HFFc6 (cell line): ENCODE measurements at regions not wholly inside any gene's neighbourhood (a gene's known extent, or its start where the extent isn't known, plus 50 kb on each side); places are given as distances from the start of the nearest gene placed in this dataset.

ENCODE experiments used
- DNase-seq: peaks from one replicate; pipeline ENCODE4 v3.0.0-alpha.2; 2018
- H3K27ac Mint-ChIP-seq: 2 replicates; pipeline ENCODE4 v1.8.0; 2020; ENCODE audit warnings: mild to moderate bottlenecking, mixed read lengths
- H3K27me3 Mint-ChIP-seq: 2 replicates; pipeline ENCODE4 v1.8.0; 2021; ENCODE audit warnings: mild to moderate bottlenecking, moderate library complexity, mixed read lengths; ENCODE audit not compliant: insufficient read depth
- H3K36me3 Mint-ChIP-seq: 2 replicates; pipeline ENCODE4 v1.8.0; 2021; ENCODE audit warnings: low read depth, mixed read lengths
- H3K4me1 Mint-ChIP-seq: 2 replicates; pipeline ENCODE4 v1.8.0; 2020; ENCODE audit warnings: low read depth, mixed read lengths
- H3K4me3 Mint-ChIP-seq: 2 replicates; pipeline ENCODE4 v1.8.0; 2020; ENCODE audit warnings: mild to moderate bottlenecking, moderate library complexity, mixed read lengths
- H3K9me3 Mint-ChIP-seq: 2 replicates; pipeline ENCODE4 v1.8.0; 2020; ENCODE audit warnings: mild to moderate bottlenecking, mixed read lengths
- TF ChIP-seq, protein P1 (sequence below): fragments of 200-600 bp; sonication (generic); IDR thresholded peaks from 2 replicates; pipeline ENCODE4 v1.5.0; 2021; ENCODE audit warnings: antibody characterized with exemption, mild to moderate bottlenecking

DNA sequence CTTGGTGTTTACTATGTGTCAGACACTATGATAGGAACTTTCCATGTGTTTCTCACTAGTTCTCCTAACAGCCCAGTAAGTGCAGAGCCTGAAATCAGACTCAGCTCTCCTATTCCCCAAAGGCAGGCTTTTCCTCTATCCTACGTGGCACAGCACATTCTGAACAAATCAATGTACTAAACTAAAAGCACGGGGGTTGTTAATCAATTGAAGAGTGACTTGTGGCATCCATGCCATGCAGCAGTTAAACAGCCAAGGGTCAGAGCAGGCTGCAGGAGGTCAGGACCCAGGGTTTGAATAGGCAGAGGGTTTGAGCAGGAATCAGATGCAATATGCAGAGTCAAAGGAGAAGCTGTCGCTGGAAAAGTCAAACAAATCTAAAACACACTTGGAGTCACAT lies 289.7 kb upstream of the LDB2 start:
- H3K27me3 Mint-ChIP-seq = peaks cover 2% of the 10 kb centered on the region; the same call in 1 of the 2 replicates
- H3K36me3 Mint-ChIP-seq = no peaks in the 10 kb centered on the region; the same call in 1 of the 2 replicates
- no peak for DNase-seq
- H3K27ac Mint-ChIP-seq = no peak overlapping the region
- H3K9me3 Mint-ChIP-seq = no peaks in the 10 kb centered on the region
- TF ChIP-seq, protein P1, sequence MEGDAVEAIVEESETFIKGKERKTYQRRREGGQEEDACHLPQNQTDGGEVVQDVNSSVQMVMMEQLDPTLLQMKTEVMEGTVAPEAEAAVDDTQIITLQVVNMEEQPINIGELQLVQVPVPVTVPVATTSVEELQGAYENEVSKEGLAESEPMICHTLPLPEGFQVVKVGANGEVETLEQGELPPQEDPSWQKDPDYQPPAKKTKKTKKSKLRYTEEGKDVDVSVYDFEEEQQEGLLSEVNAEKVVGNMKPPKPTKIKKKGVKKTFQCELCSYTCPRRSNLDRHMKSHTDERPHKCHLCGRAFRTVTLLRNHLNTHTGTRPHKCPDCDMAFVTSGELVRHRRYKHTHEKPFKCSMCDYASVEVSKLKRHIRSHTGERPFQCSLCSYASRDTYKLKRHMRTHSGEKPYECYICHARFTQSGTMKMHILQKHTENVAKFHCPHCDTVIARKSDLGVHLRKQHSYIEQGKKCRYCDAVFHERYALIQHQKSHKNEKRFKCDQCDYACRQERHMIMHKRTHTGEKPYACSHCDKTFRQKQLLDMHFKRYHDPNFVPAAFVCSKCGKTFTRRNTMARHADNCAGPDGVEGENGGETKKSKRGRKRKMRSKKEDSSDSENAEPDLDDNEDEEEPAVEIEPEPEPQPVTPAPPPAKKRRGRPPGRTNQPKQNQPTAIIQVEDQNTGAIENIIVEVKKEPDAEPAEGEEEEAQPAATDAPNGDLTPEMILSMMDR = no peak
- no peak overlapping the region for H3K4me3 Mint-ChIP-seq
- H3K4me1 Mint-ChIP-seq = peaks cover 40% of the 10 kb centered on the region

DNA sequence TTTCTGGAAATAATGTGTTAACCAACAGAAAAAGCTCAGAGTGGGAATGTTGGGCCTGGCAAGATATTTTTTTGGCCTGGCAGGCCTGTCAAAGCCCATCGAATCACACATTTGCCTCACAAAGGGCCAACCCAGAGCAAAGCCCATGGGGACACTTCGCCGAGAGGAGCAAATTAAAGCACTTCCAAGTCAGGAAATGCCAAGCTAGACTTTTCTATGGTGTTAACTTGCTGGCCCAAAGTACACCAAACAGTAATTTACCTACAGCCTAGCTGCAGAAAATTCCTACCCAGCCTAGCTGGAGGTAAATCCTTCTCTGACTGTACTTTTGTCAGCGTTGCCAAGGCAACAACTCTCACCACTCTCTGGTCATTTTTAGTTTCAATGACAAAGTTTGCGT lies 288.6 kb upstream of the LDB2 start:
- TF ChIP-seq, protein P1 = no peak
- no peaks in the 10 kb centered on the region for H3K36me3 Mint-ChIP-seq

DNA sequence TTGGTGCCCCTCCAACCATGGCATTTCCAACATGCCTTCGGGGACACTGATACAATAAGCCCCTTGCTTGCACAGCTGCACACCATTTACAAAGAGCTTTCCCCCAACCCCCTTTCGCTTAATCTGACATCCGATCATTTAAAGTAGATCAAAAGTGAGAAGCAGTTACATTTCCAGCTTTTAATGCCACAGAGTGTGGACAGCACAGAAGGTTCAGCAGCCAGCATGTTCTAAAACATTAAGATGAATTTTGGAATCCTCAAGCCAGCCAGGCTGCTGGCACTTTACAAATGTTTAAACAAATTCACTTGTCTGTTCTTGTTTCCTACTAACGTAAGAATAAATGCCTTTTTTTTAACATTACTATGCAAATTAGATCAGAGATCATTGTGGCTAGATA lies 284.4 kb upstream of the LDB2 start:
- Mint-ChIP-seq H3K4me3 (no peak overlapping the region), H3K9me3 (no peaks in the 10 kb centered on the region), H3K36me3 (no peaks in the 10 kb centered on the region), H3K4me1 (peaks cover under 1% of the 10 kb centered on the region; the same call in 1 of the 2 replicates), H3K27ac (no peak overlapping the region), H3K27me3 (peaks cover 2% of the 10 kb centered on the region; the same call in 1 of the 2 replicates)
- DNase-seq = no peak
- TF ChIP-seq, protein P1 = no peak

More for the DNA sequence above, 288.6 kb upstream of the LDB2 start:
- peaks cover 2% of the 10 kb centered on the region; the same call in 1 of the 2 replicates for H3K27me3 Mint-ChIP-seq
- no peak for DNase-seq
- no peaks in the 10 kb centered on the region for H3K9me3 Mint-ChIP-seq
- H3K27ac Mint-ChIP-seq = no peak overlapping the region
- H3K4me1 Mint-ChIP-seq = peaks cover 29% of the 10 kb centered on the region
- H3K4me3 Mint-ChIP-seq = no peak overlapping the region

- TF ChIP-seq, protein P1 = no peak
- Mint-ChIP-seq H3K4me1 (peaks cover 13% of the 10 kb centered on the region), H3K36me3 (no peaks in the 10 kb centered on the region), H3K9me3 (no peaks in the 10 kb centered on the region), H3K4me3 (no peak overlapping the region), H3K27ac (no peak overlapping the region), H3K27me3 (no peaks in the 10 kb centered on the region)
- DNase-seq = no peak
Measured at GRCh38 chr4:17174751-17175150, 276.3 kb upstream of the LDB2 start.

GRCh38 chr4:17173300-17173699 lies 274.9 kb upstream of the LDB2 start:
- no peaks in the 10 kb centered on the region for H3K27me3 Mint-ChIP-seq
- no peak overlapping the region for H3K4me3 Mint-ChIP-seq
- TF ChIP-seq, protein P1 = peak; percentile 57
- DNase-seq = no peak
- no peaks in the 10 kb centered on the region for H3K36me3 Mint-ChIP-seq
- no peaks in the 10 kb centered on the region for H3K9me3 Mint-ChIP-seq
- peaks cover 23% of the 10 kb centered on the region for H3K4me1 Mint-ChIP-seq
- no peak overlapping the region for H3K27ac Mint-ChIP-seq

GRCh38 chr4:17170131-17170530 lies 271.7 kb upstream of the LDB2 start:
- no peak overlapping the region for H3K4me3 Mint-ChIP-seq
- no peaks in the 10 kb centered on the region for H3K9me3 Mint-ChIP-seq
- H3K36me3 Mint-ChIP-seq = no peaks in the 10 kb centered on the region
- H3K27me3 Mint-ChIP-seq = no peaks in the 10 kb centered on the region; the same call in 1 of the 2 replicates
- TF ChIP-seq, protein P1 = no peak
- H3K4me1 Mint-ChIP-seq = peaks cover 48% of the 10 kb centered on the region
- H3K27ac Mint-ChIP-seq = no peak overlapping the region
- DNase-seq = no peak
